Renal cortex interstitium (tissue), 11 donors: ENCODE measurements at regions not wholly inside any gene's neighbourhood (a gene's known extent, or its start where the extent isn't known, plus 50 kb on each side); places are given as distances from the start of the nearest gene placed in this dataset.

ENCODE experiments used
- DNase-seq, 11 donors: peaks; one replicate each; pipeline ENCODE4 v3.0.0-alpha.2; 2013; ENCODE audit warnings: low read depth in 9 of 11, low spot score in 4 of 11; ENCODE audit errors: extremely low read depth in 1 of 11

GRCh38 chr1:38463074-38463473 is 396.5 kb downstream of the RRAGC start:
- DNase-seq, result no peak

GRCh38 chr1:38456531-38456876 is 403.1 kb downstream of the RRAGC start:
- DNase-seq, result no peak

GRCh38 chr1:38455829-38456530 is 403.6 kb downstream of the RRAGC start:
- DNase-seq, result no peak

GRCh38 chr1:38454749-38455441 is 404.7 kb downstream of the RRAGC start:
- no peak for DNase-seq

GRCh38 chr1:38454236-38454635 is 405.3 kb downstream of the RRAGC start:
- DNase-seq, result no peak

- DNase-seq, result no peak
Measured at GRCh38 chr1:38452246-38452645, 405.7 kb upstream of the POU3F1 start.

- DNase-seq, result peak in 3 of 11 donors; percentile 22 to 43 (median 32)
Measured at GRCh38 chr1:38451541-38451993, 405.0 kb upstream of the POU3F1 start.

GRCh38 chr1:38448893-38449292 is 402.3 kb upstream of the POU3F1 start:
- no peak for DNase-seq

- DNase-seq, result no peak
Measured at GRCh38 chr1:38446936-38447335, 400.3 kb upstream of the POU3F1 start.

GRCh38 chr1:38444770-38445442 is 398.3 kb upstream of the POU3F1 start:
- no peak for DNase-seq

GRCh38 chr1:38444311-38444710 is 397.7 kb upstream of the POU3F1 start:
- no peak for DNase-seq

GRCh38 chr1:38440402-38440801 is 393.8 kb upstream of the POU3F1 start:
- no peak for DNase-seq

GRCh38 chr1:38436749-38437148 is 390.2 kb upstream of the POU3F1 start:
- DNase-seq, result no peak

- DNase-seq, result no peak
Measured at GRCh38 chr1:38436006-38436405, 389.4 kb upstream of the POU3F1 start.

- no peak for DNase-seq
Measured at GRCh38 chr1:38433084-38433722, 386.6 kb upstream of the POU3F1 start.

GRCh38 chr1:38431535-38432376 is 385.2 kb upstream of the POU3F1 start:
- DNase-seq, result no peak

- DNase-seq, result no peak
Measured at GRCh38 chr1:38430949-38431348, 384.4 kb upstream of the POU3F1 start.

- no peak for DNase-seq
Measured at GRCh38 chr1:38424677-38425076, 378.1 kb upstream of the POU3F1 start.

GRCh38 chr1:38420666-38421065 is 374.1 kb upstream of the POU3F1 start:
- DNase-seq, result no peak
